ENCODE measurements at regions not wholly inside any gene's neighbourhood (a gene's known extent, or its start where the extent isn't known, plus 50 kb on each side); places are given as distances from the start of the nearest gene placed in this dataset.

DNA sequence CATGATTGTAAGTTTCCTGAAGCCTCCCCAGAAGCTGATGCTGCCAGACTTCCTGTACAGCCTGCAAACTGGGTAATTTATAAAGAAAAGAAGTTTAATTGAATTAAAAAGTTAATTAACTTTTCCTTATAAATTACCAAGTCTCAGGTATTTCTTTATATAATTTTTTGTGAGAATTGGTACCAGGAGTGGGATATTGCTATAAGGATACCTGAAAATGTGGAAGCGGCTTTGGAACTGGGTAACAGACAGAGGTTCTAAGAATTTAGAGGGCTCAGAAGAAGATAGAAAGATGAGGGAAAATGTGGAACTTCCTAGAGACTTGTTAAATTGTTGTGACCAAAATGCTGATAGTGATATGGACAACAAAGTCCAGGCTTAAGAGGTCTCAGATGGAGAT is 163.1 kb downstream of the PTPRU start:
- Histone ChIP-seq H3K9ac (ENCODE audit: control insufficient read depth, extremely low read depth, insufficient read depth, low read length) (no peak overlapping the region), H3K4me2 (ENCODE audit: control insufficient read depth, extremely low read depth, insufficient read depth, low read depth, low read length) (no peak overlapping the region), H3K4me3 (ENCODE audit: control insufficient read depth in 2 of 3, extremely low read depth in 1 of 3, insufficient read depth in 2 of 3, low read depth in 1 of 3, low read length in 3 of 3) (no peak overlapping the region), H3K79me2 (ENCODE audit: control insufficient read depth, insufficient read depth, low read length) (no peaks in the 10 kb centered on the region), H4K20me1 (ENCODE audit: control insufficient read depth, extremely low read depth, insufficient read depth, low read length) (no peaks in the 10 kb centered on the region), H2AFZ (ENCODE audit: control insufficient read depth, low read length) (no peak overlapping the region), H3K9me1 (ENCODE audit: control insufficient read depth, extremely low read depth, insufficient read depth, low read length) (no peaks in the 10 kb centered on the region), H3K27me3 (ENCODE audit: control insufficient read depth, extremely low read depth, insufficient read depth, low read length) (peaks cover 3% of the 10 kb centered on the region), H3K27ac (ENCODE audit: control insufficient read depth, insufficient read depth, low read length) (no peak overlapping the region), H3K4me1 (ENCODE audit: control insufficient read depth, extremely low read depth, insufficient read depth, low read length) (peaks cover 9% of the 10 kb centered on the region), H3K36me3 (ENCODE audit: control insufficient read depth in 2 of 2, extremely low read depth in 1 of 2, insufficient read depth in 2 of 2, low read length in 2 of 2) (no peaks in the 10 kb centered on the region), H3K9me3 (ENCODE audit: control insufficient read depth, low read depth, low read length) (no peaks in the 10 kb centered on the region)
- DNase-seq (ENCODE audit: low read depth, low spot score): no peak
- dilution Hi-C loops (cut with MboI; ENCODE audit: extremely low pct_ligation_motif_present, low sequenced_read_pairs): no loop called here
- no peak for TF ChIP-seq EZH2 (IDR thresholded peaks at IDR 0.05; ENCODE audit: low read length)
- TF ChIP-seq, protein P1, sequence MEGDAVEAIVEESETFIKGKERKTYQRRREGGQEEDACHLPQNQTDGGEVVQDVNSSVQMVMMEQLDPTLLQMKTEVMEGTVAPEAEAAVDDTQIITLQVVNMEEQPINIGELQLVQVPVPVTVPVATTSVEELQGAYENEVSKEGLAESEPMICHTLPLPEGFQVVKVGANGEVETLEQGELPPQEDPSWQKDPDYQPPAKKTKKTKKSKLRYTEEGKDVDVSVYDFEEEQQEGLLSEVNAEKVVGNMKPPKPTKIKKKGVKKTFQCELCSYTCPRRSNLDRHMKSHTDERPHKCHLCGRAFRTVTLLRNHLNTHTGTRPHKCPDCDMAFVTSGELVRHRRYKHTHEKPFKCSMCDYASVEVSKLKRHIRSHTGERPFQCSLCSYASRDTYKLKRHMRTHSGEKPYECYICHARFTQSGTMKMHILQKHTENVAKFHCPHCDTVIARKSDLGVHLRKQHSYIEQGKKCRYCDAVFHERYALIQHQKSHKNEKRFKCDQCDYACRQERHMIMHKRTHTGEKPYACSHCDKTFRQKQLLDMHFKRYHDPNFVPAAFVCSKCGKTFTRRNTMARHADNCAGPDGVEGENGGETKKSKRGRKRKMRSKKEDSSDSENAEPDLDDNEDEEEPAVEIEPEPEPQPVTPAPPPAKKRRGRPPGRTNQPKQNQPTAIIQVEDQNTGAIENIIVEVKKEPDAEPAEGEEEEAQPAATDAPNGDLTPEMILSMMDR (optimal IDR thresholded peaks at IDR 0.05 in 1 of 3, IDR thresholded peaks at IDR 0.05 in 1 of 3, conservative IDR thresholded peaks at IDR 0.05 in 1 of 3; ENCODE audit: extremely low read depth in 1 of 3, insufficient read depth in 2 of 3, low read length in 3 of 3): no peak
- no peak for FAIRE-seq

DNA sequence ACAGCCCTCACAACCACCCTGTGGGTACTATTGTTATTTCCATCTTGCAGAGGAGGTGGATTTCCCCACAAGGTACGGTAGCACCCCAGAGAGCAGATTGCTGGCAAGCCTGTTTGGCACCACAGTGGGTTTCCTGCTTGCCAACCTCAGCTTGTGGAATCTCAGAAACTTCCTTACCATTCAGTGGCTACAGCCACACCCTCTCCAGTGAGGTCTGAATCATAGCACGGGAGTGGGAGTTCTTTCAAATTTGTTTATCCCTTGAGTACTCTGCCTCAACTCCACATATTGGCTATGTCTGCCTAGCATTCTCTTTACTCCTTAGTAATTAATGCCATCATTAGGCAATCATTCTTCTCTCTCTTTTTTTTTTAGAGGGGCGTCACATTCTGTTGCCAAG is 162.1 kb downstream of the PTPRU start:
- Histone ChIP-seq H2AFZ (ENCODE audit: control insufficient read depth, low read length) (no peak overlapping the region), H3K27ac (ENCODE audit: control insufficient read depth, insufficient read depth, low read length) (no peak overlapping the region), H3K4me2 (ENCODE audit: control insufficient read depth, extremely low read depth, insufficient read depth, low read depth, low read length) (peak overlapping the region; percentile 8), H3K9ac (ENCODE audit: control insufficient read depth, extremely low read depth, insufficient read depth, low read length) (no peak overlapping the region), H3K4me1 (ENCODE audit: control insufficient read depth, extremely low read depth, insufficient read depth, low read length) (peaks cover 9% of the 10 kb centered on the region), H3K4me3 (ENCODE audit: control insufficient read depth in 2 of 3, extremely low read depth in 1 of 3, insufficient read depth in 2 of 3, low read depth in 1 of 3, low read length in 3 of 3) (no peak overlapping the region), H3K27me3 (ENCODE audit: control insufficient read depth, extremely low read depth, insufficient read depth, low read length) (peaks cover 6% of the 10 kb centered on the region), H3K79me2 (ENCODE audit: control insufficient read depth, insufficient read depth, low read length) (no peaks in the 10 kb centered on the region), H3K9me3 (ENCODE audit: control insufficient read depth, low read depth, low read length) (no peaks in the 10 kb centered on the region), H4K20me1 (ENCODE audit: control insufficient read depth, extremely low read depth, insufficient read depth, low read length) (no peaks in the 10 kb centered on the region), H3K9me1 (ENCODE audit: control insufficient read depth, extremely low read depth, insufficient read depth, low read length) (no peaks in the 10 kb centered on the region), H3K36me3 (ENCODE audit: control insufficient read depth in 2 of 2, extremely low read depth in 1 of 2, insufficient read depth in 2 of 2, low read length in 2 of 2) (no peaks in the 10 kb centered on the region)
- DNase-seq (ENCODE audit: low read depth, low spot score) (no peak), FAIRE-seq (peak; percentile 96)
- dilution Hi-C loops (cut with MboI; ENCODE audit: extremely low pct_ligation_motif_present, low sequenced_read_pairs): no loop called here
- no peak for TF ChIP-seq EZH2 (IDR thresholded peaks at IDR 0.05; ENCODE audit: low read length)
- TF ChIP-seq, protein P1 (optimal IDR thresholded peaks at IDR 0.05 in 1 of 3, IDR thresholded peaks at IDR 0.05 in 1 of 3, conservative IDR thresholded peaks at IDR 0.05 in 1 of 3; ENCODE audit: extremely low read depth in 1 of 3, insufficient read depth in 2 of 3, low read length in 3 of 3): no peak

All from keratinocyte (primary cell).